Neural progenitor cell (in vitro differentiated cells): ENCODE measurements at regions not wholly inside any gene's neighbourhood (a gene's known extent, or its start where the extent isn't known, plus 50 kb on each side); places are given as distances from the start of the nearest gene placed in this dataset.
"Not testable (repeated sequence)": the region's sequence is repeated elsewhere in the genome, so short reads cannot be mapped to it uniquely, and the experiment has no call there.

Experiments used
- DNase-seq: peaks from one replicate; pipeline ENCODE4 v3.0.0-alpha.2; 2016; ENCODE audit warnings: low spot score
- H2AFZ ChIP-seq: fragments of 200-600 bp; sonication (generic); replicated peaks from 2 replicates; pipeline ENCODE4 v1.6.1; 2016; ENCODE audit warnings: antibody characterized with exemption
- H3F3A ChIP-seq: fragments of 200-600 bp; sonication (generic); 2 replicates; pipeline ENCODE4 v1.6.1; 2016; ENCODE audit warnings: antibody characterized with exemption, low read depth
- H3K27ac ChIP-seq: fragments of 200-600 bp; sonication (generic); 2 replicates; pipeline ENCODE4 v1.5.1; 2016; ENCODE audit warnings: mild to moderate bottlenecking
- H3K27me3 ChIP-seq: fragments of 200-600 bp; sonication (generic); 2 replicates; pipeline ENCODE4 v1.6.1; 2016; ENCODE audit warnings: mild to moderate bottlenecking, moderate library complexity
- H3K36me3 ChIP-seq: fragments of 200-600 bp; sonication (generic); 2 replicates; pipeline ENCODE4 v1.5.1; 2016
- H3K4me1 ChIP-seq: fragments of 200-600 bp; sonication (generic); 2 replicates; pipeline ENCODE4 v1.6.1; 2016; ENCODE audit warnings: mixed run types
- H3K4me2 ChIP-seq: fragments of 200-600 bp; sonication (generic); 2 replicates; pipeline ENCODE4 v1.6.1; 2016
- H3K4me3 ChIP-seq: fragments of 200-600 bp; sonication (generic); 2 replicates; pipeline ENCODE4 v1.5.1; 2016
- H3K79me2 ChIP-seq: fragments of 200-600 bp; sonication (generic); 2 replicates; pipeline ENCODE4 v1.6.1; 2016; ENCODE audit warnings: low read depth
- H3K9ac ChIP-seq: fragments of 200-600 bp; sonication (generic); 2 replicates; pipeline ENCODE4 v1.6.1; 2016
- H3K9me3 ChIP-seq: fragments of 200-600 bp; sonication (generic); 2 replicates; pipeline ENCODE4 v1.5.1; 2016; ENCODE audit warnings: low read depth
- H4K20me1 ChIP-seq: fragments of 200-600 bp; sonication (generic); 2 replicates; pipeline ENCODE4 v1.6.1; 2016; ENCODE audit warnings: low read depth
- H3K27ac Mint-ChIP-seq: 3 replicates; pipeline ENCODE4 v1.8.0; 2021; ENCODE audit warnings: mixed read lengths
- H3K27me3 Mint-ChIP-seq: 2 replicates; pipeline ENCODE4 v1.8.0; 2022; ENCODE audit warnings: low read depth, mild to moderate bottlenecking, inconsistent platforms, moderate library complexity, mixed read lengths; ENCODE audit not compliant: insufficient read depth
- H3K36me3 Mint-ChIP-seq: 3 replicates; pipeline ENCODE4 v1.8.0; 2021; ENCODE audit warnings: mixed read lengths
- H3K4me1 Mint-ChIP-seq: 3 replicates; pipeline ENCODE4 v1.8.0; 2021; ENCODE audit warnings: mixed read lengths
- H3K4me3 Mint-ChIP-seq: 3 replicates; pipeline ENCODE4 v1.8.0; 2021; ENCODE audit warnings: mild to moderate bottlenecking, moderate library complexity, mixed read lengths
- H3K9me3 Mint-ChIP-seq: 3 replicates; pipeline ENCODE4 v1.8.0; 2020; ENCODE audit warnings: mixed read lengths
- CTCF ChIP-seq: fragments of 200-600 bp; sonication (generic); IDR thresholded peaks from 2 replicates; pipeline ENCODE4 v1.5.1; 2017; ENCODE audit warnings: antibody characterized with exemption, mild to moderate bottlenecking

GRCh38 chr6:60574723-60575122 lies 1711.3 kb downstream of the KHDRBS2 start:
- not testable (repeated sequence) for H3K4me3 Mint-ChIP-seq, H3K36me3 ChIP-seq, H3K4me3 ChIP-seq, H4K20me1 ChIP-seq, H3F3A ChIP-seq, H3K4me1 Mint-ChIP-seq, H3K27ac Mint-ChIP-seq, H3K36me3 Mint-ChIP-seq, H3K9ac ChIP-seq, H2AFZ ChIP-seq, H3K79me2 ChIP-seq, H3K4me1 ChIP-seq, H3K27me3 ChIP-seq, H3K9me3 ChIP-seq, H3K27ac ChIP-seq, H3K27me3 Mint-ChIP-seq, DNase-seq, H3K4me2 ChIP-seq
- peaks cover 23% of the 10 kb centered on the region for H3K9me3 Mint-ChIP-seq

- H3K9me3 Mint-ChIP-seq = peaks cover 17% of the 10 kb centered on the region
- H3K4me2 ChIP-seq, H3K36me3 Mint-ChIP-seq, H3K27me3 Mint-ChIP-seq, H3K4me1 Mint-ChIP-seq, H3K27me3 ChIP-seq, H3K36me3 ChIP-seq, H2AFZ ChIP-seq, H3F3A ChIP-seq, H3K79me2 ChIP-seq, H3K4me3 ChIP-seq, H3K27ac ChIP-seq, H3K4me3 Mint-ChIP-seq, H4K20me1 ChIP-seq, H3K27ac Mint-ChIP-seq, H3K9me3 ChIP-seq, H3K4me1 ChIP-seq, H3K9ac ChIP-seq: not testable (repeated sequence)
- DNase-seq = peak; percentile 24
- TF ChIP-seq CTCF = peak; percentile 44
Observed at GRCh38 chr6:60572607-60573006, 1713.4 kb downstream of the KHDRBS2 start.

GRCh38 chr6:60571293-60572016 lies 1714.6 kb downstream of the KHDRBS2 start:
- H3K4me3 Mint-ChIP-seq = not testable (repeated sequence)

GRCh38 chr6:60570599-60570998 lies 1715.4 kb downstream of the KHDRBS2 start:
- H3K4me2 ChIP-seq, H3K79me2 ChIP-seq, H3K4me3 ChIP-seq, H3K27me3 Mint-ChIP-seq, H3K9ac ChIP-seq, H3K4me1 ChIP-seq, H3K36me3 ChIP-seq, H2AFZ ChIP-seq, H3K9me3 ChIP-seq, H3K4me3 Mint-ChIP-seq, H3K4me1 Mint-ChIP-seq, H4K20me1 ChIP-seq, DNase-seq, H3K36me3 Mint-ChIP-seq, H3K27ac ChIP-seq, H3F3A ChIP-seq, H3K27ac Mint-ChIP-seq, H3K27me3 ChIP-seq: not testable (repeated sequence)
- peaks cover 10% of the 10 kb centered on the region for H3K9me3 Mint-ChIP-seq

More at GRCh38 chr6:60571293-60572016, 1714.6 kb downstream of the KHDRBS2 start:
- peak; percentile 31 for TF ChIP-seq CTCF
- H3K9ac ChIP-seq, H3K79me2 ChIP-seq, H3K4me1 ChIP-seq, H3K27ac ChIP-seq, H3K4me3 ChIP-seq, H4K20me1 ChIP-seq, H3K27ac Mint-ChIP-seq, H3K36me3 Mint-ChIP-seq, H2AFZ ChIP-seq, H3K9me3 ChIP-seq, H3K27me3 Mint-ChIP-seq, H3K36me3 ChIP-seq, H3F3A ChIP-seq, H3K4me1 Mint-ChIP-seq, H3K4me2 ChIP-seq, H3K27me3 ChIP-seq: not testable (repeated sequence)
- H3K9me3 Mint-ChIP-seq = peaks cover 13% of the 10 kb centered on the region
- peak; percentile 7 for DNase-seq

GRCh38 chr6:60567447-60568187 lies 1718.4 kb downstream of the KHDRBS2 start:
- not testable (repeated sequence) for H3K4me1 Mint-ChIP-seq, H3K4me3 Mint-ChIP-seq, H3K27ac Mint-ChIP-seq

GRCh38 chr6:60566387-60566786 lies 1719.6 kb downstream of the KHDRBS2 start:
- not testable (repeated sequence) for H3K4me3 ChIP-seq, H3K36me3 ChIP-seq, H3K4me2 ChIP-seq, H2AFZ ChIP-seq, H3K27ac ChIP-seq, H3K9ac ChIP-seq, H3K4me3 Mint-ChIP-seq, H4K20me1 ChIP-seq, H3K36me3 Mint-ChIP-seq, DNase-seq, H3K9me3 ChIP-seq, H3K4me1 Mint-ChIP-seq, H3K27me3 Mint-ChIP-seq, H3K79me2 ChIP-seq, H3K27ac Mint-ChIP-seq, H3K9me3 Mint-ChIP-seq, H3K27me3 ChIP-seq, H3K4me1 ChIP-seq
- H3F3A ChIP-seq = peaks cover 12% of the 10 kb centered on the region

More at GRCh38 chr6:60567447-60568187, 1718.4 kb downstream of the KHDRBS2 start:
- H3K36me3 Mint-ChIP-seq, H2AFZ ChIP-seq, H3K27me3 ChIP-seq, H3F3A ChIP-seq, H3K27me3 Mint-ChIP-seq, H3K9me3 Mint-ChIP-seq, H3K4me2 ChIP-seq, H3K4me1 ChIP-seq, H4K20me1 ChIP-seq, H3K9ac ChIP-seq, H3K27ac ChIP-seq, H3K36me3 ChIP-seq, DNase-seq, H3K4me3 ChIP-seq, H3K79me2 ChIP-seq, H3K9me3 ChIP-seq: not testable (repeated sequence)

- H3K27me3 Mint-ChIP-seq, H4K20me1 ChIP-seq, H2AFZ ChIP-seq, DNase-seq, H3K27me3 ChIP-seq, H3K4me1 ChIP-seq, H3K27ac ChIP-seq, H3K79me2 ChIP-seq, H3K9ac ChIP-seq, H3K36me3 Mint-ChIP-seq, H3K36me3 ChIP-seq, H3K9me3 Mint-ChIP-seq, H3K9me3 ChIP-seq, H3K4me3 Mint-ChIP-seq, H3K27ac Mint-ChIP-seq, H3F3A ChIP-seq, H3K4me2 ChIP-seq, H3K4me1 Mint-ChIP-seq, H3K4me3 ChIP-seq: not testable (repeated sequence)
Observed at GRCh38 chr6:60559702-60560101, 1726.3 kb downstream of the KHDRBS2 start.
